Peyer's patch (tissue), 4 donors: ENCODE measurements at regions not wholly inside any gene's neighbourhood (a gene's known extent, or its start where the extent isn't known, plus 50 kb on each side); places are given as distances from the start of the nearest gene placed in this dataset.

Experiments used
- CTCF ChIP-seq, 6 experiments: fragments of 450-650 bp in 4 of 6; fragments of 200-600 bp in 2 of 6; sonication (generic) in 1 of 6; IDR thresholded peaks; one replicate each; pipeline ENCODE4 v1.5.1; 2017 to 2019; ENCODE audit warnings: antibody characterized with exemption in 6 of 6, mild to moderate bottlenecking in 3 of 6, moderate library complexity in 1 of 6
- POLR2A ChIP-seq, 2 donors: fragments of 450-650 bp; IDR thresholded peaks; one replicate each; pipeline ENCODE4 v1.5.1; 2017; ENCODE audit warnings: antibody characterized with exemption in 2 of 2, mild to moderate bottlenecking in 2 of 2, moderate library complexity in 2 of 2

GRCh38 chr10:108422286-108422685 lies 1257.8 kb upstream of the SORCS1 start:
- no peak for TF ChIP-seq CTCF (IDR thresholded peaks at IDR 0.05)
- TF ChIP-seq POLR2A (IDR thresholded peaks at IDR 0.05): no peak
